Bronchial epithelial cell (primary cell): ENCODE measurements at regions not wholly inside any gene's neighbourhood (a gene's known extent, or its start where the extent isn't known, plus 50 kb on each side); places are given as distances from the start of the nearest gene placed in this dataset.

Experiments used
- DNase-seq: peaks from one replicate; pipeline ENCODE4 v3.0.0-alpha.2; 2010; ENCODE audit warnings: low read depth
- FAIRE-seq: peaks from 2 replicates; lab custom pipeline; 2011; peaks lifted over from hg19 to GRCh38; lab: Jason Lieb, UNC
- H3K27me3 ChIP-seq: 2 replicates; pipeline ENCODE4 v1.5.1; 2011; ENCODE audit warnings: low read length; ENCODE audit not compliant: control insufficient read depth, insufficient read depth
- H3K36me3 ChIP-seq: 2 replicates; pipeline ENCODE4 v1.5.1; 2011; ENCODE audit warnings: low read length; ENCODE audit not compliant: control insufficient read depth, insufficient read depth
- H3K4me3 ChIP-seq: 2 replicates; pipeline ENCODE4 v1.5.1; 2011; ENCODE audit warnings: mild to moderate bottlenecking, low read depth, low read length, control low read depth
- TF ChIP-seq, protein P1 (sequence below): IDR thresholded peaks from 2 replicates; pipeline ENCODE4 v1.5.1; 2011; ENCODE audit warnings: mild to moderate bottlenecking, moderate library complexity, low read length, control low read depth, inconsistent platforms; ENCODE audit not compliant: insufficient read depth, severe bottlenecking

DNA sequence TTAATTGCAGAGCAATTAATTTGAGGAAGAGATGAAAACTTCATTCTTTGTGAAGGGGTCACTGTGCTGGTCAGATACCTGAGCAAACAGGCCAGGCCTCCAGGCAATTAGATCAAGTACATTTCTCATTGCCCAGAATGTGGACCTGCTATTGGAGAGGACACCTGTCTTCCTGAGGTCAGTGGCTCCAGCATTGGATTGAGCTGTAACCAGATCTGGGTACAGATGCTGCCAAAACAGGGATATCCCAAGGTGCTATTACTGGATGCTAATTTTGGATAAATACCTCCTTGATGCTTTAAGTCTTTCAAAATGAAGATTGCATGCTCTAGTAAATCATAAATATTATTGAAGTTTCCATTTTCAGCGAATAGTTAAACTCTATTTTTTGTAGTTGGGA, 131.5 kb downstream of the FAM161A start:
- no peak for FAIRE-seq

DNA sequence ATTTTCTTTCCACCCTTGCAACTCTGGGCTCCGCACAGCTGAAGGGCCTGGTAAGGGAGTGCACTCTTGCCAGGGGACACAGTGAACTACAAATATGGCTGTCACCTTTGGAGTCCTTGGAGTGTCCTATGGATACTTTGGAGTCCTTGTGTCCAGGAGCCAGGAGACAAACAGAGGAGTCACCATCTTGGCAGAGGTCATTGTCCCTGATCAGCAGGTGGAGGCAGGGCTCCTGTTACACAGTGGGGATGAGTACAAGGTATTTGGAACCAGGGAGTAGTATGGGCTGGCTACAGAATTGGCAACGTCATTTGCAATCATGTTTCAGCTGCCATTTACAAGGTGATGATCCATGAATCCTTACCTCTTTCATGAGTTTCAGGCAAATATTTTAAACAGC, 132.5 kb downstream of the FAM161A start:
- TF ChIP-seq, protein P1, sequence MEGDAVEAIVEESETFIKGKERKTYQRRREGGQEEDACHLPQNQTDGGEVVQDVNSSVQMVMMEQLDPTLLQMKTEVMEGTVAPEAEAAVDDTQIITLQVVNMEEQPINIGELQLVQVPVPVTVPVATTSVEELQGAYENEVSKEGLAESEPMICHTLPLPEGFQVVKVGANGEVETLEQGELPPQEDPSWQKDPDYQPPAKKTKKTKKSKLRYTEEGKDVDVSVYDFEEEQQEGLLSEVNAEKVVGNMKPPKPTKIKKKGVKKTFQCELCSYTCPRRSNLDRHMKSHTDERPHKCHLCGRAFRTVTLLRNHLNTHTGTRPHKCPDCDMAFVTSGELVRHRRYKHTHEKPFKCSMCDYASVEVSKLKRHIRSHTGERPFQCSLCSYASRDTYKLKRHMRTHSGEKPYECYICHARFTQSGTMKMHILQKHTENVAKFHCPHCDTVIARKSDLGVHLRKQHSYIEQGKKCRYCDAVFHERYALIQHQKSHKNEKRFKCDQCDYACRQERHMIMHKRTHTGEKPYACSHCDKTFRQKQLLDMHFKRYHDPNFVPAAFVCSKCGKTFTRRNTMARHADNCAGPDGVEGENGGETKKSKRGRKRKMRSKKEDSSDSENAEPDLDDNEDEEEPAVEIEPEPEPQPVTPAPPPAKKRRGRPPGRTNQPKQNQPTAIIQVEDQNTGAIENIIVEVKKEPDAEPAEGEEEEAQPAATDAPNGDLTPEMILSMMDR: no peak
- no peaks in the 10 kb centered on the region for H3K27me3 ChIP-seq
- FAIRE-seq (no peak), DNase-seq (no peak)
- H3K4me3 ChIP-seq: no peak overlapping the region
- no peaks in the 10 kb centered on the region for H3K36me3 ChIP-seq

More for the DNA sequence above, 131.5 kb downstream of the FAM161A start:
- H3K36me3 ChIP-seq: no peaks in the 10 kb centered on the region
- DNase-seq: no peak
- no peak overlapping the region for H3K4me3 ChIP-seq
- no peaks in the 10 kb centered on the region for H3K27me3 ChIP-seq
- TF ChIP-seq, protein P1: no peak

DNA sequence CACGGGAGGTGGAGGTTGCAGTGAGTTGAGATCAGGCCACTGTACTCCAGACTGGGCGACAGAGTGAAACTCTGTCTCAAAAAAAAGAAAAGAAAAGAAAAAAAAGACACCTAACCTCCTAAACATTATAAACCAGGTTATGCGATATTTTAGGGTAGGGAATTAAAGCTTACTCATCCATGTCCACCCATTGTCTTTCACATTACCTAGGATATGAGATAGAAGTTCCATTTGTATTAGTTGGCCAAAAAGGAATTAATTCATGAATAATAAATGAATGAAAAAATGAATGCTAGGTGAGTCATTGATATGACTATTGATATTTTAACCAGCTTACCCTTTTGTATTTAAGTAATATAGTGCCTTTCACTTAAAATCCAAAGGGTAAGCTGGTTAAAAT, 132.9 kb downstream of the FAM161A start:
- FAIRE-seq (no peak), DNase-seq (peak; percentile 69)
- no peaks in the 10 kb centered on the region for H3K27me3 ChIP-seq
- no peak overlapping the region for H3K4me3 ChIP-seq
- no peaks in the 10 kb centered on the region for H3K36me3 ChIP-seq
- TF ChIP-seq, protein P1: no peak

DNA sequence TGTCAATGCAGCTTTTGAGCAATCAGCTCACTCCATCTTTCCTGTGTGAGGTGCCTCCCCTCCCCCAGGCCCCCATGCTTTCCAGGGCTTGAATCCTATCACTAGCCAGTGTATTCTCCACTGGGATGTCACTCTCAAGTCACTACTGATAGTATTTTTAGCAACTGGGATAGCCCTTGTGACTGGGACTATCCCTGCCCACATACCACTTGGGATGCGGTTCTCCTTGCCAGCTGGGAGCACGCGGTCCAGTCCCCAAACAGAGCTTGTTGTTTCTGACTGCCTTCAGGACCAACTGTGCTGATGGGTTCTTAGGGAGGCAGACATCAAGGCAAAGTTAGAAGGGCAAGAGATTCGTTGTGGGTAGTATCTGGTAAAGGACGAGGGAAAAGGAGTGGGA, 134.9 kb downstream of the FAM161A start:
- no peaks in the 10 kb centered on the region for H3K27me3 ChIP-seq
- H3K36me3 ChIP-seq: no peaks in the 10 kb centered on the region
- DNase-seq (no peak), FAIRE-seq (no peak)
- TF ChIP-seq, protein P1: no peak
- H3K4me3 ChIP-seq: no peak overlapping the region

DNA sequence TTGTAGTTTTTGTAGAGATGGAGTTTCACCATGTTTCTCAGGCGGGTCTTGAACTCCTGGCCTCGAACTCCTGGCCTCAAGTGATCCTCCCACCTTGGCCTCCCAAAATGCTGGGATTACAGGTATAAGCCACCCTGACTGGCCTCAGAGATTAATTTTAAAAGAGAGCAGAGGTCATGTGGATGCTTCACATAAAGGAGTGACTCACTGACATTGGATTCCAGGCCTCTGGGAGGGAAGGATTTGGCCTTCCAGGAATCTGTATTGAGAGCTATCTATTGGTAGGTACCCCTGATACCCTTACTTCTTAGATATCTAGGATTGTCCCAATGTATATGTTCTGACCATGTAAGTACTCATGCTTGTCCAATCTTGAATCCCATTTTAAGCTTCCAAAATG, 138.4 kb downstream of the FAM161A start:
- FAIRE-seq (no peak), DNase-seq (no peak)
- Histone ChIP-seq H3K27me3 (no peaks in the 10 kb centered on the region), H3K4me3 (no peak overlapping the region), H3K36me3 (no peaks in the 10 kb centered on the region)
- TF ChIP-seq, protein P1: no peak

DNA sequence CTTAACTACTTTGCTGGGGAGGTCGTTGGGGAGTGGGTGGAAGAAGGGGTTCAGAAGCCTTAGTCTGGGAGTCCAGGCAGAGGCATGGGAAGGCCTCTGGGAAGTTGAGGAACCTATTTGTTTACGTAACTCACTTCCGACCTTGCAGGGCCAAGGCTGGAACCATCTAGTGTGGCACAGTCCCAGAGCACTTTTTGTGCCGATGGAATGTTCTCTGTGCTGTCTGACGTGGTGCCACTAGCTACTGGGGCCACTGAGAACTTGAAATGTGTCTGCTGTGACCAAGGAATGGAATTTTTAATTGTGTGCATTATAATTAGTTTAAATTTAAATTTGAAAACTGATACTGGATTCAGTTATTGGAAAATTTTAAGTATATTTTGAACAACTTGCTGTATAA, 139.7 kb downstream of the FAM161A start:
- no peak overlapping the region for H3K4me3 ChIP-seq
- DNase-seq: no peak
- H3K36me3 ChIP-seq: no peaks in the 10 kb centered on the region
- TF ChIP-seq, protein P1: no peak
- FAIRE-seq: no peak
- no peaks in the 10 kb centered on the region for H3K27me3 ChIP-seq
